GM12892 (cell line): ENCODE measurements at regions not wholly inside any gene's neighbourhood (a gene's known extent, or its start where the extent isn't known, plus 50 kb on each side); places are given as distances from the start of the nearest gene placed in this dataset.

Source experiments
- POLR2A ChIP-seq: IDR thresholded peaks from 2 replicates; pipeline ENCODE4 v1.6.1; 2011; ENCODE audit warnings: low read depth, low read length, control low read depth
- POLR2AphosphoS5 ChIP-seq: IDR thresholded peaks from 2 replicates; pipeline ENCODE4 v1.6.1; 2011; ENCODE audit warnings: low read depth, low read length, control low read depth

GRCh38 chr3:116767726-116768125, 58.1 kb downstream of the TUSC7 start:
- TF ChIP-seq POLR2AphosphoS5 (no peak), POLR2A (no peak)
